SK-N-SH treated with all-trans-retinoic acid at 6 μM for 48 hours (cell line): ENCODE measurements at regions not wholly inside any gene's neighbourhood (a gene's known extent, or its start where the extent isn't known, plus 50 kb on each side); places are given as distances from the start of the nearest gene placed in this dataset.

Source experiments
- ATAC-seq: fragments of 200-7000 bp; cut with Tn5 transposase; 3 replicates; pipeline ENCODE4 v1.9.1; 2020; ENCODE audit warnings: mild to moderate bottlenecking, moderate library complexity
- ARNTL ChIP-seq: fragments of 450-650 bp; formaldehyde crosslinking; IDR thresholded peaks from 2 replicates; pipeline ENCODE4 v1.5.0; 2020; ENCODE audit warnings: low read depth, mild to moderate bottlenecking, moderate library complexity, borderline replicate concordance
- BACH2 ChIP-seq: fragments of 250-450 bp; sonication (Bioruptor Pico); IDR thresholded peaks from 2 replicates; pipeline ENCODE4 v1.9.0; 2021; ENCODE audit warnings: mild to moderate bottlenecking, borderline replicate concordance
- CSDC2 ChIP-seq: fragments of 250-450 bp; sonication (Bioruptor Pico); IDR thresholded peaks from 2 replicates; pipeline ENCODE4 v1.5.0; 2020; ENCODE audit warnings: mild to moderate bottlenecking, moderate library complexity
- ESRRG ChIP-seq: fragments of 250-450 bp; sonication (Bioruptor Pico); IDR thresholded peaks from 2 replicates; pipeline ENCODE4 v1.6.1; 2021; ENCODE audit warnings: mild to moderate bottlenecking
- GLIS3 ChIP-seq: fragments of 250-450 bp; sonication (Bioruptor Pico); IDR thresholded peaks from 2 replicates; pipeline ENCODE4 v1.5.0; 2020; ENCODE audit warnings: mild to moderate bottlenecking, moderate library complexity
- ISL1 ChIP-seq: fragments of 250-450 bp; sonication (Bioruptor Pico); IDR thresholded peaks from 2 replicates; pipeline ENCODE4 v2.1.2; 2022; ENCODE audit warnings: mild to moderate bottlenecking, moderate library complexity
- RARB ChIP-seq: fragments of 250-450 bp; sonication (Bioruptor Pico); IDR thresholded peaks from 2 replicates; pipeline ENCODE4 v1.8.0; 2021; ENCODE audit warnings: mild to moderate bottlenecking, moderate library complexity
- SNAI2 ChIP-seq: fragments of 250-450 bp; sonication (Bioruptor Pico); IDR thresholded peaks from 2 replicates; pipeline ENCODE4 v1.5.0; 2020; ENCODE audit warnings: mild to moderate bottlenecking, moderate library complexity
- TCF4 ChIP-seq: fragments of 250-450 bp; sonication (Bioruptor Pico); IDR thresholded peaks from 2 replicates; pipeline ENCODE4 v1.8.0; 2021; ENCODE audit warnings: mild to moderate bottlenecking, moderate library complexity, borderline replicate concordance
- TOX ChIP-seq: fragments of 250-450 bp; sonication (Bioruptor Pico); IDR thresholded peaks from 2 replicates; pipeline ENCODE4 v1.8.0; 2021; ENCODE audit warnings: mild to moderate bottlenecking, moderate library complexity, borderline replicate concordance
- ZC3H10 ChIP-seq: fragments of 250-450 bp; sonication (Bioruptor Pico); IDR thresholded peaks from 2 replicates; pipeline ENCODE4 v1.5.1; 2021; ENCODE audit warnings: mild to moderate bottlenecking, moderate library complexity
- ZFP3 ChIP-seq: fragments of 250-450 bp; sonication (Bioruptor Pico); IDR thresholded peaks from 2 replicates; pipeline ENCODE4 v1.5.0; 2020; ENCODE audit warnings: mild to moderate bottlenecking, moderate library complexity
- ZFP30 ChIP-seq: fragments of 450-650 bp; formaldehyde crosslinking; IDR thresholded peaks from 2 replicates; pipeline ENCODE4 v1.5.0; 2022; ENCODE audit warnings: mild to moderate bottlenecking, moderate library complexity
- ZNF565 ChIP-seq: fragments of 450-650 bp; formaldehyde crosslinking; conservative IDR thresholded peaks from 2 replicates; pipeline ENCODE4 v1.5.0; 2020; ENCODE audit warnings: low read depth, mild to moderate bottlenecking, moderate library complexity
- ZNF70 ChIP-seq: fragments of 450-650 bp; formaldehyde crosslinking; IDR thresholded peaks from 2 replicates; pipeline ENCODE4 v1.5.0; 2020; ENCODE audit warnings: mild to moderate bottlenecking, moderate library complexity
- ZNF8 ChIP-seq: fragments of 450-650 bp; formaldehyde crosslinking; IDR thresholded peaks from 2 replicates; pipeline ENCODE4 v1.5.0; 2020; ENCODE audit warnings: mild to moderate bottlenecking, moderate library complexity
- TF ChIP-seq, protein P1 (sequence below): fragments of 250-450 bp; sonication (Bioruptor Pico); IDR thresholded peaks from 2 replicates; pipeline ENCODE4 v1.8.0; 2020; ENCODE audit warnings: mild to moderate bottlenecking, moderate library complexity, borderline replicate concordance
- TF ChIP-seq, protein P2 (sequence below): fragments of 250-450 bp; sonication (Bioruptor Pico); IDR thresholded peaks from 2 replicates; pipeline ENCODE4 v1.5.1; 2021; ENCODE audit warnings: mild to moderate bottlenecking, moderate library complexity
- TF ChIP-seq, protein P3 (sequence below): fragments of 250-450 bp; sonication (Bioruptor Pico); IDR thresholded peaks from 2 replicates; pipeline ENCODE4 v1.8.0; 2021; ENCODE audit warnings: low read depth, mild to moderate bottlenecking, moderate library complexity, borderline replicate concordance
- TF ChIP-seq, protein P4 (sequence below): fragments of 250-450 bp; sonication (Bioruptor Pico); IDR thresholded peaks from 2 replicates; pipeline ENCODE4 v1.5.1; 2020; ENCODE audit warnings: low read depth, mild to moderate bottlenecking, moderate library complexity
- TF ChIP-seq, protein P5 (sequence below): fragments of 250-450 bp; sonication (Bioruptor Pico); IDR thresholded peaks from 2 replicates; pipeline ENCODE4 v1.5.0; 2020; ENCODE audit warnings: mild to moderate bottlenecking, moderate library complexity

DNA sequence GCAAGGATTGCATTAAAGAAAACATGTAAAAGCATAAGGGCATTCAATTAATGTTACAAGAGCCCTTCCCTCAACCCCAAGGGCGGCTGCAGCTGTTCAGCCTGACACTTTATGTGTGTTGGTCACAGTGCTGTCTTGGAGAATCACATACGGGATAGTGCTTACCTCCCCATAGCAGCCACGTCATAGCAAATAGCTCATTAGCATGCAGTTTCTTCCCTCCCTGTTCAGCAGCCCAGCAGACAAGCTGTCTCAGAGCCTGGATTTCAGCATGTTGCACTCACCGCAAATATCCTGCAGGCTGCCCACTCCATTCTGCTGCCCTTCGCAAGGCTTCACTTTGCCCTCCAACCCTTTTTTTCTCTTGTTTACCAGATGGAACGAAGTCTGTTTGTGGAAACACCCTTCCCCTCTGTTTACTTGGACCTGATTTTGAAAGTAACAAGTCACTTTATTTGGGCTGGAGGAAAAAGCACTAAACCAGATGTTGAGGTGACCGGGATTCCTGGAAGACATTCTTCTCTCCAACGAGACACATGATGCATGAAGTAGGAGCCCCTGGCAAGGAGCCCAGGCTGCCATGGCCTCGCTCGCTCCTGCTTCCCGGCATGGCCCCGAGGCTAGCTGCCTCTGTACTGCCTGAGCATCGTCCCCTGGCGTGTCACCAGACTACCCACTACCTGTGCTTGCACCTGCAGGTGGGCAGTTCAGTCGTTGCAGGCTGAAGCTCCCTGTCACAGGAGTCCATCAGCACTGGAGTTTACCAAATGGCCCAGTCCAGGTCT, 151.6 kb upstream of the GMDS start:
- TF ChIP-seq, protein P1, sequence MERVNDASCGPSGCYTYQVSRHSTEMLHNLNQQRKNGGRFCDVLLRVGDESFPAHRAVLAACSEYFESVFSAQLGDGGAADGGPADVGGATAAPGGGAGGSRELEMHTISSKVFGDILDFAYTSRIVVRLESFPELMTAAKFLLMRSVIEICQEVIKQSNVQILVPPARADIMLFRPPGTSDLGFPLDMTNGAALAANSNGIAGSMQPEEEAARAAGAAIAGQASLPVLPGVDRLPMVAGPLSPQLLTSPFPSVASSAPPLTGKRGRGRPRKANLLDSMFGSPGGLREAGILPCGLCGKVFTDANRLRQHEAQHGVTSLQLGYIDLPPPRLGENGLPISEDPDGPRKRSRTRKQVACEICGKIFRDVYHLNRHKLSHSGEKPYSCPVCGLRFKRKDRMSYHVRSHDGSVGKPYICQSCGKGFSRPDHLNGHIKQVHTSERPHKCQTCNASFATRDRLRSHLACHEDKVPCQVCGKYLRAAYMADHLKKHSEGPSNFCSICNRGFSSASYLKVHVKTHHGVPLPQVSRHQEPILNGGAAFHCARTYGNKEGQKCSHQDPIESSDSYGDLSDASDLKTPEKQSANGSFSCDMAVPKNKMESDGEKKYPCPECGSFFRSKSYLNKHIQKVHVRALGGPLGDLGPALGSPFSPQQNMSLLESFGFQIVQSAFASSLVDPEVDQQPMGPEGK (CRISPR knock-in tag) = no peak
- TF ChIP-seq RARB = no peak
- no peak for TF ChIP-seq ZFP30 (CRISPR knock-in tag)
- TF ChIP-seq ZNF70 = no peak
- TF ChIP-seq, protein P2, sequence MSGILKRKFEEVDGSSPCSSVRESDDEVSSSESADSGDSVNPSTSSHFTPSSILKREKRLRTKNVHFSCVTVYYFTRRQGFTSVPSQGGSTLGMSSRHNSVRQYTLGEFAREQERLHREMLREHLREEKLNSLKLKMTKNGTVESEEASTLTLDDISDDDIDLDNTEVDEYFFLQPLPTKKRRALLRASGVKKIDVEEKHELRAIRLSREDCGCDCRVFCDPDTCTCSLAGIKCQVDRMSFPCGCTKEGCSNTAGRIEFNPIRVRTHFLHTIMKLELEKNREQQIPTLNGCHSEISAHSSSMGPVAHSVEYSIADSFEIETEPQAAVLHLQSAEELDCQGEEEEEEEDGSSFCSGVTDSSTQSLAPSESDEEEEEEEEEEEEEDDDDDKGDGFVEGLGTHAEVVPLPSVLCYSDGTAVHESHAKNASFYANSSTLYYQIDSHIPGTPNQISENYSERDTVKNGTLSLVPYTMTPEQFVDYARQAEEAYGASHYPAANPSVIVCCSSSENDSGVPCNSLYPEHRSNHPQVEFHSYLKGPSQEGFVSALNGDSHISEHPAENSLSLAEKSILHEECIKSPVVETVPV (CRISPR knock-in tag) = no peak
- no peak for TF ChIP-seq SNAI2 (CRISPR knock-in tag)
- TF ChIP-seq, protein P3, sequence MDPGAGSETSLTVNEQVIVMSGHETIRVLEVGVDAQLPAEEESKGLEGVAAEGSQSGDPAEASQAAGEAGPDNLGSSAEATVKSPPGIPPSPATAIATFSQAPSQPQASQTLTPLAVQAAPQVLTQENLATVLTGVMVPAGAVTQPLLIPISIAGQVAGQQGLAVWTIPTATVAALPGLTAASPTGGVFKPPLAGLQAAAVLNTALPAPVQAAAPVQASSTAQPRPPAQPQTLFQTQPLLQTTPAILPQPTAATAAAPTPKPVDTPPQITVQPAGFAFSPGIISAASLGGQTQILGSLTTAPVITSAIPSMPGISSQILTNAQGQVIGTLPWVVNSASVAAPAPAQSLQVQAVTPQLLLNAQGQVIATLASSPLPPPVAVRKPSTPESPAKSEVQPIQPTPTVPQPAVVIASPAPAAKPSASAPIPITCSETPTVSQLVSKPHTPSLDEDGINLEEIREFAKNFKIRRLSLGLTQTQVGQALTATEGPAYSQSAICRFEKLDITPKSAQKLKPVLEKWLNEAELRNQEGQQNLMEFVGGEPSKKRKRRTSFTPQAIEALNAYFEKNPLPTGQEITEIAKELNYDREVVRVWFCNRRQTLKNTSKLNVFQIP (CRISPR knock-in tag) = no peak
- no peak for TF ChIP-seq ZFP3 (CRISPR knock-in tag)
- TF ChIP-seq CSDC2 = no peak
- TF ChIP-seq BACH2 (CRISPR knock-in tag) = no peak
- TF ChIP-seq ISL1 (CRISPR knock-in tag) = no peak
- TF ChIP-seq ZNF8 (CRISPR knock-in tag) = no peak
- no peak for TF ChIP-seq ZNF565 (CRISPR knock-in tag)
- ATAC-seq = no peak

DNA sequence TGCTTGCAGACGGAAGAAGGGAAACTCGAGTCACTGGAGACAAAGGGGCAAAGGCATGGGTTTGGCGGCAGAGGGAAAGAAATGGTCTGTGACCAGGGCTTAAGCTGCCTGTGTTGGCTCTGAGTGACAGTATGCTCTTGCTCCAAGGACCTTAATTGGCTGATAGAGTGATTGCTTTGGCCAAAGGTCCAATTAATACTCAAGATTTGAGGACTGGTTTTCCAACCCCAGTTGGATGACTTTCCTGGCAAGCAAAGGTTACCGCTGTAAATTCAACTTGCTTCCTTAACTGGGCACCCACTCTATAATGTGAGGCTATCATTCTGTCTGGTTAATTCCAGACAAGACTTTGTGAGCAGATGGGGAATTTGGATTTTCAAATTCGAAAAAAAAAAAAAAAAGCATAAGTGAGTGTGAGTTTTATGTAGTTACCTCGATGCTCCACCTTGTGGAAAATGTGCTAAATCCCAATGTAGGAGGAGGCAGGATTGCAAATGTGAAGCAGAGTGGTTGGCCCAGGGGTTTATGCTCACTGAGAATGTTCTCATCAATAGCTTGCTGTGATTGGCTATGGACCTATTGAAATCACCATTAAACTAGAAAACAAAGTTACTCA, 150.7 kb upstream of the GMDS start:
- TF ChIP-seq, protein P2 (CRISPR knock-in tag) = no peak
- TF ChIP-seq, protein P4, sequence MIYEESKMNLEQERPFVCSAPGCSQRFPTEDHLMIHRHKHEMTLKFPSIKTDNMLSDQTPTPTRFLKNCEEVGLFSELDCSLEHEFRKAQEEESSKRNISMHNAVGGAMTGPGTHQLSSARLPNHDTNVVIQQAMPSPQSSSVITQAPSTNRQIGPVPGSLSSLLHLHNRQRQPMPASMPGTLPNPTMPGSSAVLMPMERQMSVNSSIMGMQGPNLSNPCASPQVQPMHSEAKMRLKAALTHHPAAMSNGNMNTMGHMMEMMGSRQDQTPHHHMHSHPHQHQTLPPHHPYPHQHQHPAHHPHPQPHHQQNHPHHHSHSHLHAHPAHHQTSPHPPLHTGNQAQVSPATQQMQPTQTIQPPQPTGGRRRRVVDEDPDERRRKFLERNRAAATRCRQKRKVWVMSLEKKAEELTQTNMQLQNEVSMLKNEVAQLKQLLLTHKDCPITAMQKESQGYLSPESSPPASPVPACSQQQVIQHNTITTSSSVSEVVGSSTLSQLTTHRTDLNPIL = no peak
- TF ChIP-seq RARB (no peak), GLIS3 (CRISPR knock-in tag) (no peak)
- no peak for ATAC-seq

DNA sequence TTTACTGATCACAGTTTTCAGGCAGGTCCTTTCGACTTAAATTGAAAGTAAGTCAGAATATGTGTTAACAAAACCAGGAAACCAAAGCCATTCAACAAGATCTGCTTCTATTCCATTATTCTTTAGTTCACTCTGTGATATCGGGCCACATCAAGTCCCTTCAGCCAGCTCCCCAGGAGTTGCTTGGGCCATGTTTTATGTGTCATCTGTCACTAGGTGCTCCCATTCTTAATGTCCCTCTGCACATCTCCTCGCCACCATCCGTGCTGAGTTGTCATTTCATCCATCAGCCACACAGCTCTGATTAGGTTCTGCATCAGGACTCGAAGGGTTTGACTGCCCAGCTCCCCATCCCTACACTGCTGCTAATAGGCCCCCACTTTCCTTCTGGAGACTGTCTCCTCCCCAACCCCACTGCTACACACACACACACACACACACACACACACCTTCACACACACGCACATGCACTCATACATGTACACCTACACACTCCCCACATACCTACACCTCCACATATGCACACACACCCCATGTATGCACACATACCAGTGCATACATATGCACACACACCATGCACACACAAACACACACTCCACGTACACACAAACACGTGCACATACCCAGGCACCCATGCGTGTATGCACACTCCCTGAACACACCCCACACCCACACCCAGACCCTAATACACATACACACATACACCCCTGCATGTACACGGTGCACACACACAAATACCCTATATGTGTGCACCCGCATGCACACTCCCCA, 143.3 kb upstream of the GMDS start:
- no peak for ATAC-seq
- TF ChIP-seq ESRRG (CRISPR knock-in tag) = no peak
- TF ChIP-seq, protein P3 (CRISPR knock-in tag) = no peak
- TF ChIP-seq ZFP30 (CRISPR knock-in tag) = no peak
- TF ChIP-seq ARNTL (CRISPR knock-in tag) = no peak
- TF ChIP-seq ZC3H10 (CRISPR knock-in tag) = no peak
- TF ChIP-seq TOX (CRISPR knock-in tag) = no peak
- TF ChIP-seq TCF4 (CRISPR knock-in tag) = no peak
- no peak for TF ChIP-seq ISL1 (CRISPR knock-in tag)
- TF ChIP-seq GLIS3 (CRISPR knock-in tag) = no peak
- TF ChIP-seq, protein P1 (CRISPR knock-in tag) = no peak
- TF ChIP-seq, protein P5, sequence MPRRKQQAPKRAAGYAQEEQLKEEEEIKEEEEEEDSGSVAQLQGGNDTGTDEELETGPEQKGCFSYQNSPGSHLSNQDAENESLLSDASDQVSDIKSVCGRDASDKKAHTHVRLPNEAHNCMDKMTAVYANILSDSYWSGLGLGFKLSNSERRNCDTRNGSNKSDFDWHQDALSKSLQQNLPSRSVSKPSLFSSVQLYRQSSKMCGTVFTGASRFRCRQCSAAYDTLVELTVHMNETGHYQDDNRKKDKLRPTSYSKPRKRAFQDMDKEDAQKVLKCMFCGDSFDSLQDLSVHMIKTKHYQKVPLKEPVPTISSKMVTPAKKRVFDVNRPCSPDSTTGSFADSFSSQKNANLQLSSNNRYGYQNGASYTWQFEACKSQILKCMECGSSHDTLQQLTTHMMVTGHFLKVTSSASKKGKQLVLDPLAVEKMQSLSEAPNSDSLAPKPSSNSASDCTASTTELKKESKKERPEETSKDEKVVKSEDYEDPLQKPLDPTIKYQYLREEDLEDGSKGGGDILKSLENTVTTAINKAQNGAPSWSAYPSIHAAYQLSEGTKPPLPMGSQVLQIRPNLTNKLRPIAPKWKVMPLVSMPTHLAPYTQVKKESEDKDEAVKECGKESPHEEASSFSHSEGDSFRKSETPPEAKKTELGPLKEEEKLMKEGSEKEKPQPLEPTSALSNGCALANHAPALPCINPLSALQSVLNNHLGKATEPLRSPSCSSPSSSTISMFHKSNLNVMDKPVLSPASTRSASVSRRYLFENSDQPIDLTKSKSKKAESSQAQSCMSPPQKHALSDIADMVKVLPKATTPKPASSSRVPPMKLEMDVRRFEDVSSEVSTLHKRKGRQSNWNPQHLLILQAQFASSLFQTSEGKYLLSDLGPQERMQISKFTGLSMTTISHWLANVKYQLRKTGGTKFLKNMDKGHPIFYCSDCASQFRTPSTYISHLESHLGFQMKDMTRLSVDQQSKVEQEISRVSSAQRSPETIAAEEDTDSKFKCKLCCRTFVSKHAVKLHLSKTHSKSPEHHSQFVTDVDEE = no peak
